ENCODE measurements at regions not wholly inside any gene's neighbourhood (a gene's known extent, or its start where the extent isn't known, plus 50 kb on each side); places are given as distances from the start of the nearest gene placed in this dataset.

DNA sequence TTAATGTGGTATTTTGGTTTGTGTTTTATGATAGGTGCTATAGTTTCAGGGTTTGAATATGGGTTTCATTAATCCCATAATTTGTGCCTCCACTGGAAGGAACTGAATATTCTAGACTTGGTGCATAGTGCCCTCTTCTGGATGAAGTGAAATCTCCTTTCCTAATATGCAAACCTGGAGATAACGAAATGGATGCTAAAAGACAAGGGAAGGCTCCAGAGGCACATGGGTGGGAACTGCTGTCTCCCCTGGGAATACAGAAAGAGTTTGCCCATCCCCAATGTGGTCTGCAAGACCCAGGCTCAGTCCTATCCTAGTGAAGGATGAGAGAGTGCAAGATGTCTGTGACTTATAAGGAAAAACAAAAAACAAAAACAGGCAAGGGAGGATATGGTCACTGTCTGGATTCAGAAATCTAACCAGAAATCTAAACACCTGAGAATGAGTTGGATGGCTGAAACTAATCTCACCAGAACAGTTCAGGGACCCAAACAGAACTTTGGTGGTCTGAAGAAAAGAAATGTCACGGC is 142.3 kb upstream of the TMPO start (continued):
- TF ChIP-seq, protein P1, sequence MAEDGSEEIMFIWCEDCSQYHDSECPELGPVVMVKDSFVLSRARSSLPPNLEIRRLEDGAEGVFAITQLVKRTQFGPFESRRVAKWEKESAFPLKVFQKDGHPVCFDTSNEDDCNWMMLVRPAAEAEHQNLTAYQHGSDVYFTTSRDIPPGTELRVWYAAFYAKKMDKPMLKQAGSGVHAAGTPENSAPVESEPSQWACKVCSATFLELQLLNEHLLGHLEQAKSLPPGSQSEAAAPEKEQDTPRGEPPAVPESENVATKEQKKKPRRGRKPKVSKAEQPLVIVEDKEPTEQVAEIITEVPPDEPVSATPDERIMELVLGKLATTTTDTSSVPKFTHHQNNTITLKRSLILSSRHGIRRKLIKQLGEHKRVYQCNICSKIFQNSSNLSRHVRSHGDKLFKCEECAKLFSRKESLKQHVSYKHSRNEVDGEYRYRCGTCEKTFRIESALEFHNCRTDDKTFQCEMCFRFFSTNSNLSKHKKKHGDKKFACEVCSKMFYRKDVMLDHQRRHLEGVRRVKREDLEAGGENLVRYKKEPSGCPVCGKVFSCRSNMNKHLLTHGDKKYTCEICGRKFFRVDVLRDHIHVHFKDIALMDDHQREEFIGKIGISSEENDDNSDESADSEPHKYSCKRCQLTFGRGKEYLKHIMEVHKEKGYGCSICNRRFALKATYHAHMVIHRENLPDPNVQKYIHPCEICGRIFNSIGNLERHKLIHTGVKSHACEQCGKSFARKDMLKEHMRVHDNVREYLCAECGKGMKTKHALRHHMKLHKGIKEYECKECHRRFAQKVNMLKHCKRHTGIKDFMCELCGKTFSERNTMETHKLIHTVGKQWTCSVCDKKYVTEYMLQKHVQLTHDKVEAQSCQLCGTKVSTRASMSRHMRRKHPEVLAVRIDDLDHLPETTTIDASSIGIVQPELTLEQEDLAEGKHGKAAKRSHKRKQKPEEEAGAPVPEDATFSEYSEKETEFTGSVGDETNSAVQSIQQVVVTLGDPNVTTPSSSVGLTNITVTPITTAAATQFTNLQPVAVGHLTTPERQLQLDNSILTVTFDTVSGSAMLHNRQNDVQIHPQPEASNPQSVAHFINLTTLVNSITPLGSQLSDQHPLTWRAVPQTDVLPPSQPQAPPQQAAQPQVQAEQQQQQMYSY (CRISPR knock-in tag; IDR thresholded peaks at IDR 0.05), result no peak
- TF ChIP-seq CHD2 (IDR thresholded peaks at IDR 0.05; ENCODE audit: borderline replicate concordance, low read depth, low read length) (no peak), POU2F2 (IDR thresholded peaks at IDR 0.05; ENCODE audit: borderline replicate concordance, low read depth, low read length) (peak; percentile 63; the same call in 1 of the 3 replicates), SMC3 (IDR thresholded peaks at IDR 0.05; ENCODE audit: borderline replicate concordance, low read length) (peak; percentile 66; the same call in 1 of the 2 replicates), POLR2AphosphoS5 (IDR thresholded peaks at IDR 0.05; ENCODE audit: low read length) (no peak), EP300 (IDR thresholded peaks at IDR 0.05; ENCODE audit: borderline replicate concordance in 1 of 2, control insufficient read depth in 1 of 2, low read depth in 2 of 2, low read length in 2 of 2) (no peak), RB1 (IDR thresholded peaks at IDR 0.05; ENCODE audit: borderline replicate concordance) (0 out of 2 replicates have a peak, but pooled peaks have one; percentile 29), ZNF207 (IDR thresholded peaks at IDR 0.05; ENCODE audit: borderline replicate concordance) (no peak), MYC (IDR thresholded peaks at IDR 0.05; ENCODE audit: insufficient read depth, insufficient read length, insufficient replicate concordance, low read length, severe bottlenecking) (no peak), SREBF2 (IDR thresholded peaks at IDR 0.05; ENCODE audit: low read length) (no peak)
- TF ChIP-seq, protein P2, sequence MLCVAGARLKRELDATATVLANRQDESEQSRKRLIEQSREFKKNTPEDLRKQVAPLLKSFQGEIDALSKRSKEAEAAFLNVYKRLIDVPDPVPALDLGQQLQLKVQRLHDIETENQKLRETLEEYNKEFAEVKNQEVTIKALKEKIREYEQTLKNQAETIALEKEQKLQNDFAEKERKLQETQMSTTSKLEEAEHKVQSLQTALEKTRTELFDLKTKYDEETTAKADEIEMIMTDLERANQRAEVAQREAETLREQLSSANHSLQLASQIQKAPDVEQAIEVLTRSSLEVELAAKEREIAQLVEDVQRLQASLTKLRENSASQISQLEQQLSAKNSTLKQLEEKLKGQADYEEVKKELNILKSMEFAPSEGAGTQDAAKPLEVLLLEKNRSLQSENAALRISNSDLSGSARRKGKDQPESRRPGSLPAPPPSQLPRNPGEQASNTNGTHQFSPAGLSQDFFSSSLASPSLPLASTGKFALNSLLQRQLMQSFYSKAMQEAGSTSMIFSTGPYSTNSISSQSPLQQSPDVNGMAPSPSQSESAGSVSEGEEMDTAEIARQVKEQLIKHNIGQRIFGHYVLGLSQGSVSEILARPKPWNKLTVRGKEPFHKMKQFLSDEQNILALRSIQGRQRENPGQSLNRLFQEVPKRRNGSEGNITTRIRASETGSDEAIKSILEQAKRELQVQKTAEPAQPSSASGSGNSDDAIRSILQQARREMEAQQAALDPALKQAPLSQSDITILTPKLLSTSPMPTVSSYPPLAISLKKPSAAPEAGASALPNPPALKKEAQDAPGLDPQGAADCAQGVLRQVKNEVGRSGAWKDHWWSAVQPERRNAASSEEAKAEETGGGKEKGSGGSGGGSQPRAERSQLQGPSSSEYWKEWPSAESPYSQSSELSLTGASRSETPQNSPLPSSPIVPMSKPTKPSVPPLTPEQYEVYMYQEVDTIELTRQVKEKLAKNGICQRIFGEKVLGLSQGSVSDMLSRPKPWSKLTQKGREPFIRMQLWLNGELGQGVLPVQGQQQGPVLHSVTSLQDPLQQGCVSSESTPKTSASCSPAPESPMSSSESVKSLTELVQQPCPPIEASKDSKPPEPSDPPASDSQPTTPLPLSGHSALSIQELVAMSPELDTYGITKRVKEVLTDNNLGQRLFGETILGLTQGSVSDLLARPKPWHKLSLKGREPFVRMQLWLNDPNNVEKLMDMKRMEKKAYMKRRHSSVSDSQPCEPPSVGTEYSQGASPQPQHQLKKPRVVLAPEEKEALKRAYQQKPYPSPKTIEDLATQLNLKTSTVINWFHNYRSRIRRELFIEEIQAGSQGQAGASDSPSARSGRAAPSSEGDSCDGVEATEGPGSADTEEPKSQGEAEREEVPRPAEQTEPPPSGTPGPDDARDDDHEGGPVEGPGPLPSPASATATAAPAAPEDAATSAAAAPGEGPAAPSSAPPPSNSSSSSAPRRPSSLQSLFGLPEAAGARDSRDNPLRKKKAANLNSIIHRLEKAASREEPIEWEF (IDR thresholded peaks at IDR 0.05; ENCODE audit: insufficient replicate concordance, low read depth, low read length), result no peak
- TF ChIP-seq, protein P3, sequence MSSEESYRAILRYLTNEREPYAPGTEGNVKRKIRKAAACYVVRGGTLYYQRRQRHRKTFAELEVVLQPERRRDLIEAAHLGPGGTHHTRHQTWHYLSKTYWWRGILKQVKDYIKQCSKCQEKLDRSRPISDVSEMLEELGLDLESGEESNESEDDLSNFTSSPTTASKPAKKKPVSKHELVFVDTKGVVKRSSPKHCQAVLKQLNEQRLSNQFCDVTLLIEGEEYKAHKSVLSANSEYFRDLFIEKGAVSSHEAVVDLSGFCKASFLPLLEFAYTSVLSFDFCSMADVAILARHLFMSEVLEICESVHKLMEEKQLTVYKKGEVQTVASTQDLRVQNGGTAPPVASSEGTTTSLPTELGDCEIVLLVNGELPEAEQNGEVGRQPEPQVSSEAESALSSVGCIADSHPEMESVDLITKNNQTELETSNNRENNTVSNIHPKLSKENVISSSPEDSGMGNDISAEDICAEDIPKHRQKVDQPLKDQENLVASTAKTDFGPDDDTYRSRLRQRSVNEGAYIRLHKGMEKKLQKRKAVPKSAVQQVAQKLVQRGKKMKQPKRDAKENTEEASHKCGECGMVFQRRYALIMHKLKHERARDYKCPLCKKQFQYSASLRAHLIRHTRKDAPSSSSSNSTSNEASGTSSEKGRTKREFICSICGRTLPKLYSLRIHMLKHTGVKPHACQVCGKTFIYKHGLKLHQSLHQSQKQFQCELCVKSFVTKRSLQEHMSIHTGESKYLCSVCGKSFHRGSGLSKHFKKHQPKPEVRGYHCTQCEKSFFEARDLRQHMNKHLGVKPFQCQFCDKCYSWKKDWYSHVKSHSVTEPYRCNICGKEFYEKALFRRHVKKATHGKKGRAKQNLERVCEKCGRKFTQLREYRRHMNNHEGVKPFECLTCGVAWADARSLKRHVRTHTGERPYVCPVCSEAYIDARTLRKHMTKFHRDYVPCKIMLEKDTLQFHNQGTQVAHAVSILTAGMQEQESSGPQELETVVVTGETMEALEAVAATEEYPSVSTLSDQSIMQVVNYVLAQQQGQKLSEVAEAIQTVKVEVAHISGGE (CRISPR knock-in tag; IDR thresholded peaks at IDR 0.05), result no peak
- TF ChIP-seq, protein P4, sequence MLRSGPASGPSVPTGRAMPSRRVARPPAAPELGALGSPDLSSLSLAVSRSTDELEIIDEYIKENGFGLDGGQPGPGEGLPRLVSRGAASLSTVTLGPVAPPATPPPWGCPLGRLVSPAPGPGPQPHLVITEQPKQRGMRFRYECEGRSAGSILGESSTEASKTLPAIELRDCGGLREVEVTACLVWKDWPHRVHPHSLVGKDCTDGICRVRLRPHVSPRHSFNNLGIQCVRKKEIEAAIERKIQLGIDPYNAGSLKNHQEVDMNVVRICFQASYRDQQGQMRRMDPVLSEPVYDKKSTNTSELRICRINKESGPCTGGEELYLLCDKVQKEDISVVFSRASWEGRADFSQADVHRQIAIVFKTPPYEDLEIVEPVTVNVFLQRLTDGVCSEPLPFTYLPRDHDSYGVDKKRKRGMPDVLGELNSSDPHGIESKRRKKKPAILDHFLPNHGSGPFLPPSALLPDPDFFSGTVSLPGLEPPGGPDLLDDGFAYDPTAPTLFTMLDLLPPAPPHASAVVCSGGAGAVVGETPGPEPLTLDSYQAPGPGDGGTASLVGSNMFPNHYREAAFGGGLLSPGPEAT (IDR thresholded peaks at IDR 0.05; ENCODE audit: low read depth), result 0 out of 2 replicates have a peak, but pooled peaks have one; percentile 17
